OCI-LY7 (cell line): ENCODE measurements at regions not wholly inside any gene's neighbourhood (a gene's known extent, or its start where the extent isn't known, plus 50 kb on each side); places are given as distances from the start of the nearest gene placed in this dataset.

Experiments
- BruUV-seq: library from RNA; stranded (reverse); fragments of 400-500 nt; replicated peaks from 2 replicates; lab custom pipeline; 2021; lab: Mats Ljungman, UMichigan
- CTCF ChIA-PET: fragments of 300-600 bp; sonication (Branson Sonifier 250); formaldehyde crosslinking; loops from one replicate; lab custom pipeline; 2022; ENCODE audit warnings: antibody characterized with exemption; ENCODE audit not compliant: unreplicated experiment; lab: Charles Lee
- POLR2A ChIA-PET: fragments of 300-600 bp; sonication (Branson Sonifier 250); formaldehyde crosslinking; loops from one replicate; lab custom pipeline; 2022; ENCODE audit warnings: antibody characterized with exemption; lab: Charles Lee
- DNase-seq: peaks from one replicate; pipeline ENCODE4 v3.0.0-alpha.2; 2015; ENCODE audit warnings: low spot score
- H2AFZ ChIP-seq: fragments of 200-600 bp; sonication (generic), shearing (Covaris generic); 2 replicates; pipeline ENCODE4 v1.6.1; 2014; ENCODE audit warnings: mild to moderate bottlenecking, antibody characterized with exemption, low read length, moderate library complexity
- H3K27ac ChIP-seq: fragments of 200-600 bp; sonication (generic); 2 replicates; pipeline ENCODE4 v1.5.1; 2014; ENCODE audit warnings: mixed run types, low read depth, mild to moderate bottlenecking, moderate library complexity, low read length, inconsistent platforms; ENCODE audit not compliant: poor library complexity, severe bottlenecking
- H3K36me3 ChIP-seq: fragments of 200-600 bp; sonication (generic); 2 replicates; pipeline ENCODE4 v1.6.1; 2014; ENCODE audit warnings: mild to moderate bottlenecking, antibody characterized with exemption, low read length, moderate library complexity, mixed read lengths; ENCODE audit not compliant: insufficient read depth
- H3K4me1 ChIP-seq: fragments of 200-600 bp; sonication (generic); 2 replicates; pipeline ENCODE4 v1.5.1; 2014; ENCODE audit warnings: mild to moderate bottlenecking, low read length; ENCODE audit not compliant: insufficient read depth, poor library complexity, severe bottlenecking
- H3K4me2 ChIP-seq: fragments of 200-600 bp; sonication (generic); 2 replicates; pipeline ENCODE4 v1.6.1; 2014; ENCODE audit warnings: mild to moderate bottlenecking, low read length
- H3K4me3 ChIP-seq: fragments of 200-600 bp; sonication (generic); 2 replicates; pipeline ENCODE4 v1.5.1; 2014; ENCODE audit warnings: mild to moderate bottlenecking, low read depth, low read length; ENCODE audit not compliant: poor library complexity, severe bottlenecking
- H3K79me2 ChIP-seq: fragments of 200-600 bp; sonication (generic); 2 replicates; pipeline ENCODE4 v1.6.1; 2016; ENCODE audit warnings: low read depth, mild to moderate bottlenecking, low read length, moderate library complexity, mixed read lengths; ENCODE audit not compliant: insufficient read depth
- H3K9me2 ChIP-seq: fragments of 200-600 bp; sonication (generic); 2 replicates; pipeline ENCODE4 v1.6.1; 2016; ENCODE audit warnings: mild to moderate bottlenecking, low read length, mixed read lengths; ENCODE audit not compliant: insufficient read depth
- H3K9me3 ChIP-seq: fragments of 200-600 bp; sonication (generic); 2 replicates; pipeline ENCODE4 v1.6.1; 2014; ENCODE audit warnings: mild to moderate bottlenecking, mixed run types, low read length, mixed read lengths
- H4K20me1 ChIP-seq: fragments of 200-600 bp; sonication (generic); 2 replicates; pipeline ENCODE4 v1.6.1; 2014; ENCODE audit warnings: mild to moderate bottlenecking, antibody characterized with exemption, low read length, moderate library complexity, mixed read lengths; ENCODE audit not compliant: insufficient read depth
- EZH2phosphoT487 ChIP-seq: fragments of 200-600 bp; sonication (generic); IDR thresholded peaks from 2 replicates; pipeline ENCODE4 v1.6.1; 2018; ENCODE audit warnings: low read depth, borderline replicate concordance, mild to moderate bottlenecking, mixed run types, antibody characterized with exemption, low read length, moderate library complexity, mixed read lengths
- intact Hi-C: fragments of 100-400 bp; cut with micrococcal nuclease; formaldehyde crosslinking; loops from one replicate; pipeline ENCODE4 v1.10.0; 2022; ENCODE audit not compliant: unreplicated experiment
- TF ChIP-seq, protein P1 (sequence below): fragments of 200-600 bp; sonication (generic); conservative IDR thresholded peaks from 2 replicates; pipeline ENCODE4 v1.5.1; 2014; ENCODE audit warnings: mild to moderate bottlenecking, antibody characterized with exemption, low read length, moderate library complexity, mixed read lengths

DNA sequence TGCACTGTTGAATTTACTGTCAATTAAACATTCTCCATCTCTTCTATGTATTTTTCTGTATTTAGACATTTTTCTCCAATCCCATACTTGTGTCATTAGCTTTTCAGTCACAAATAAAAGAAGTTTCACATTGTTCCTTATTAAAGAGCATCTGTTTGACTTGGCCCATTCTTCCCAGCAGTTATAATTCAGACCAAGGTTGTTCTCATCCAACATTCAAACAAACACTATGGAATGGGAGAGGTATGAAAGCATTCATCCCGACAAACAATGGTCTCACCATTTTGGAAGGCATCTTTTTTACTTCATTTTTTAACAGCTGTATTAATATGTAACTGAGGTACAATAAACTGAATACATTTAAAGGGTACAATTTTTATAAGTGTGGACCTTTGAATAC, 208.8 kb upstream of the MAF start:
- Histone ChIP-seq H3K4me3 (no peak overlapping the region), H3K27ac (no peak overlapping the region), H3K9me3 (no peaks in the 10 kb centered on the region), H4K20me1 (no peaks in the 10 kb centered on the region), H3K9me2 (no peaks in the 10 kb centered on the region), H3K4me2 (no peak overlapping the region), H3K36me3 (no peaks in the 10 kb centered on the region), H3K79me2 (no peaks in the 10 kb centered on the region), H3K4me1 (no peaks in the 10 kb centered on the region), H2AFZ (no peak overlapping the region)
- intact Hi-C loops, result no loop called here
- no peak for DNase-seq
- CTCF ChIA-PET, result no interaction called here
- TF ChIP-seq, protein P1, sequence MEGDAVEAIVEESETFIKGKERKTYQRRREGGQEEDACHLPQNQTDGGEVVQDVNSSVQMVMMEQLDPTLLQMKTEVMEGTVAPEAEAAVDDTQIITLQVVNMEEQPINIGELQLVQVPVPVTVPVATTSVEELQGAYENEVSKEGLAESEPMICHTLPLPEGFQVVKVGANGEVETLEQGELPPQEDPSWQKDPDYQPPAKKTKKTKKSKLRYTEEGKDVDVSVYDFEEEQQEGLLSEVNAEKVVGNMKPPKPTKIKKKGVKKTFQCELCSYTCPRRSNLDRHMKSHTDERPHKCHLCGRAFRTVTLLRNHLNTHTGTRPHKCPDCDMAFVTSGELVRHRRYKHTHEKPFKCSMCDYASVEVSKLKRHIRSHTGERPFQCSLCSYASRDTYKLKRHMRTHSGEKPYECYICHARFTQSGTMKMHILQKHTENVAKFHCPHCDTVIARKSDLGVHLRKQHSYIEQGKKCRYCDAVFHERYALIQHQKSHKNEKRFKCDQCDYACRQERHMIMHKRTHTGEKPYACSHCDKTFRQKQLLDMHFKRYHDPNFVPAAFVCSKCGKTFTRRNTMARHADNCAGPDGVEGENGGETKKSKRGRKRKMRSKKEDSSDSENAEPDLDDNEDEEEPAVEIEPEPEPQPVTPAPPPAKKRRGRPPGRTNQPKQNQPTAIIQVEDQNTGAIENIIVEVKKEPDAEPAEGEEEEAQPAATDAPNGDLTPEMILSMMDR, result no peak
- TF ChIP-seq EZH2phosphoT487, result no peak
- BruUV-seq, result no TSS peak
- POLR2A ChIA-PET, result no interaction called here

DNA sequence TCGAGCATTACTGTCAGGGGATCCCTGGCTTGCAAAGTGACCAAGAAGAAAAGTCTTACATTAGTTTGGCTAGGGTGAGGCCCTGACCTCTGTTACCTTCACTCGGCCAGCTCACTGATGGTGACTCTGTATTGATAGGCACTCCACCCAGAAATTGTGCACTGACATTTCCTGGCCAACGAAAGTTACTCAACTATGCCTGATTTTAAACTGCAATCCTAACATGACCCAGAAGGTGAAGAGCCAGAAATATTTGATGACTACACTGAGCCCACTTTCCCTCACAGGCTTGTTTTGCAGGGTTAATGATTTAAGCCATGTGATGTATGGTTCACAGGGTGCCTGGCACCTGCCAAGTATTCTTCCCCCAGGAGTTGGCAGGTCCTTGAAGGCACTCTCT, 208.2 kb upstream of the MAF start:
- H4K20me1 ChIP-seq, result no peaks in the 10 kb centered on the region
- H3K9me2 ChIP-seq, result no peaks in the 10 kb centered on the region
- H3K4me1 ChIP-seq, result no peaks in the 10 kb centered on the region
- POLR2A ChIA-PET, result no interaction called here
- CTCF ChIA-PET, result no interaction called here
- no peak overlapping the region for H2AFZ ChIP-seq
- no peaks in the 10 kb centered on the region for H3K9me3 ChIP-seq
- H3K27ac ChIP-seq, result no peak overlapping the region
- DNase-seq, result no peak
- H3K4me3 ChIP-seq, result no peak overlapping the region
- BruUV-seq, result no TSS peak
- H3K36me3 ChIP-seq, result no peaks in the 10 kb centered on the region
- intact Hi-C loops, result no loop called here
- TF ChIP-seq EZH2phosphoT487, result no peak
- TF ChIP-seq, protein P1, result no peak
- H3K4me2 ChIP-seq, result no peak overlapping the region
- H3K79me2 ChIP-seq, result no peaks in the 10 kb centered on the region

DNA sequence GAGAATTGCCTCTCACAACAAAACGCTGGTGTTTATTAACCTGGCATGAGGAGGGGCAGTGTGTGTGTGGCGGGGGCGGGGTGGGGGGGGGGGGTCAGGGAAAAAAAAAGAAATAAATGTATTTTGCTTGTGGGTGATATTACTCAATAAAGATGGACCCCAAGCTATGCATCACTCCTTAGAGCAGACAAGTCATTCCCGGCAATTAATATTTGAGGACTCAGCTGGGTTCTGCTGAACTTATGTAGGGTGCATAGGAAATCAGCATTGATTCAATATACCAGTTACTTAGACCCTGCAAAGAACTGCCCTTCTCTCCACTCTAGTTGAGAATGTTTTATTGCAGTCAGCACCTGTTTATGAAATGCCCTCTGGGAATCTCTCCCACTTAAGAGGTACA, 206.2 kb upstream of the MAF start:
- Histone ChIP-seq H4K20me1 (no peaks in the 10 kb centered on the region), H3K27ac (no peak overlapping the region), H3K4me2 (no peak overlapping the region), H3K9me3 (no peaks in the 10 kb centered on the region), H3K36me3 (no peaks in the 10 kb centered on the region), H3K79me2 (no peaks in the 10 kb centered on the region), H3K9me2 (no peaks in the 10 kb centered on the region), H3K4me1 (no peaks in the 10 kb centered on the region), H2AFZ (no peak overlapping the region), H3K4me3 (no peak overlapping the region)
- no peak for TF ChIP-seq EZH2phosphoT487
- TF ChIP-seq, protein P1, result no peak
- ChIA-PET CTCF (no interaction called here), POLR2A (no interaction called here)
- BruUV-seq, result no TSS peak
- no peak for DNase-seq
- intact Hi-C loops, result no loop called here
